Neural cell (in vitro differentiated cells): ENCODE measurements at regions not wholly inside any gene's neighbourhood (a gene's known extent, or its start where the extent isn't known, plus 50 kb on each side); places are given as distances from the start of the nearest gene placed in this dataset.

Experiments
- H2AFZ ChIP-seq: fragments of 200-600, 300-800 bp; sonication (generic), shearing (Covaris generic); 2 replicates; pipeline ENCODE4 v1.6.0; 2014; ENCODE audit warnings: low read depth, mild to moderate bottlenecking, antibody characterized with exemption, low read length, moderate library complexity
- H3F3A ChIP-seq: fragments of 200-600 bp; shearing (Covaris generic); 2 replicates; pipeline ENCODE4 v1.6.1; 2016; ENCODE audit warnings: mild to moderate bottlenecking, moderate library complexity, mixed read lengths, antibody characterized with exemption, low read length; ENCODE audit not compliant: insufficient read depth, poor library complexity, severe bottlenecking
- H3K27ac ChIP-seq: fragments of 200-600, 300-800 bp; sonication (generic), shearing (Covaris generic); 2 replicates; pipeline ENCODE4 v1.5.1; 2014; ENCODE audit warnings: mild to moderate bottlenecking, low read length, moderate library complexity
- H3K27me3 ChIP-seq: fragments of 300-800, 200-600 bp; sonication (generic), shearing (Covaris generic); 2 replicates; pipeline ENCODE4 v1.6.0; 2014; ENCODE audit warnings: mild to moderate bottlenecking, low read depth, low read length, moderate library complexity; ENCODE audit not compliant: insufficient read depth
- H3K36me3 ChIP-seq: fragments of 300-800, 200-600 bp; sonication (generic), shearing (Covaris generic); 2 replicates; pipeline ENCODE4 v1.5.1; 2014; ENCODE audit warnings: mild to moderate bottlenecking, antibody characterized with exemption, low read length, moderate library complexity; ENCODE audit not compliant: insufficient read depth
- H3K4me2 ChIP-seq: fragments of 300-800, 200-600 bp; sonication (generic), shearing (Covaris generic); 2 replicates; pipeline ENCODE4 v1.6.0; 2014; ENCODE audit warnings: mild to moderate bottlenecking, low read length
- H3K4me3 ChIP-seq: fragments of 300-800, 200-600 bp; sonication (generic), shearing (Covaris generic); 2 replicates; pipeline ENCODE4 v1.5.1; 2014; ENCODE audit warnings: mild to moderate bottlenecking, low read length, moderate library complexity
- H3K79me2 ChIP-seq: fragments of 200-600 bp; shearing (Covaris generic); replicated peaks from 2 replicates; pipeline ENCODE4 v1.6.0; 2014; ENCODE audit warnings: mild to moderate bottlenecking, low read length, moderate library complexity; ENCODE audit not compliant: insufficient read depth
- H3K9ac ChIP-seq: fragments of 300-800, 200-600 bp; sonication (generic), shearing (Covaris generic); 2 replicates; pipeline ENCODE4 v1.6.1; 2016; ENCODE audit warnings: mild to moderate bottlenecking, low read length, mixed read lengths
- H3K9me2 ChIP-seq: fragments of 200-600 bp; shearing (Covaris generic); 2 replicates; pipeline ENCODE4 v1.6.1; 2016; ENCODE audit warnings: mild to moderate bottlenecking, low read length, mixed read lengths; ENCODE audit not compliant: insufficient read depth
- H3K9me3 ChIP-seq: fragments of 200-600, 300-800 bp; sonication (generic), shearing (Covaris generic); 2 replicates; pipeline ENCODE4 v1.6.1; 2016; ENCODE audit warnings: mild to moderate bottlenecking, mixed run types, low read length, moderate library complexity, mixed read lengths
- H4K20me1 ChIP-seq: fragments of 200-600 bp; shearing (Covaris generic); 2 replicates; pipeline ENCODE4 v1.6.1; 2016; ENCODE audit warnings: mild to moderate bottlenecking, mixed run types; ENCODE audit not compliant: insufficient read depth
- CTCF ChIP-seq: fragments of 450-650 bp; IDR thresholded peaks from 2 replicates; pipeline ENCODE4 v1.5.1; 2014; ENCODE audit warnings: antibody characterized with exemption, mild to moderate bottlenecking, moderate library complexity; ENCODE audit not compliant: poor library complexity, severe bottlenecking
- EP300 ChIP-seq: fragments of 450-650 bp; conservative IDR thresholded peaks from 2 replicates; pipeline ENCODE4 v1.6.1; 2014; ENCODE audit warnings: antibody characterized with exemption, mild to moderate bottlenecking, moderate library complexity; ENCODE audit not compliant: poor library complexity, severe bottlenecking
- EZH2 ChIP-seq: fragments of 200-600, 300-800 bp; shearing (Covaris generic), sonication (generic); IDR thresholded peaks from 2 replicates; pipeline ENCODE4 v1.6.1; 2014; ENCODE audit warnings: antibody characterized with exemption, low read length, borderline replicate concordance, mild to moderate bottlenecking; ENCODE audit not compliant: insufficient read depth, poor library complexity, severe bottlenecking
- MXI1 ChIP-seq: fragments of 450-650 bp; conservative IDR thresholded peaks from 2 replicates; pipeline ENCODE4 v1.6.1; 2014; ENCODE audit warnings: antibody characterized with exemption, mild to moderate bottlenecking; ENCODE audit not compliant: poor library complexity, severe bottlenecking
- POLR2AphosphoS5 ChIP-seq: IDR thresholded peaks from 2 replicates; pipeline ENCODE4 v1.6.1; 2012
- RAD21 ChIP-seq: fragments of 450-650 bp; conservative IDR thresholded peaks from 2 replicates; pipeline ENCODE4 v1.6.1; 2014; ENCODE audit warnings: antibody characterized with exemption, mild to moderate bottlenecking, moderate library complexity
- REST ChIP-seq: IDR thresholded peaks from 2 replicates; pipeline ENCODE4 v1.6.1; 2012; ENCODE audit warnings: borderline replicate concordance
- SMC3 ChIP-seq: fragments of 450-650 bp; conservative IDR thresholded peaks from 2 replicates; pipeline ENCODE4 v1.6.1; 2014; ENCODE audit warnings: antibody characterized with exemption, mild to moderate bottlenecking, moderate library complexity; ENCODE audit not compliant: poor library complexity
- TAF1 ChIP-seq: IDR thresholded peaks from 2 replicates; pipeline ENCODE4 v1.6.1; 2012; ENCODE audit warnings: low read depth

GRCh38 chr10:45220931-45221330 lies 94.5 kb downstream of the OR13A1 start:
- no peaks in the 10 kb centered on the region for H4K20me1 ChIP-seq
- no peaks in the 10 kb centered on the region for H3K27me3 ChIP-seq
- H3K4me2 ChIP-seq, result no peak overlapping the region
- no peaks in the 10 kb centered on the region for H3K79me2 ChIP-seq
- H3F3A ChIP-seq, result no peaks in the 10 kb centered on the region
- H3K9me3 ChIP-seq, result no peaks in the 10 kb centered on the region
- no peak overlapping the region for H3K4me3 ChIP-seq
- no peak for TF ChIP-seq EZH2
- no peak for TF ChIP-seq CTCF
- TF ChIP-seq REST, result no peak
- no peak for TF ChIP-seq POLR2AphosphoS5
- TF ChIP-seq TAF1, result no peak
- TF ChIP-seq MXI1, result no peak
- no peak for TF ChIP-seq SMC3
- no peak for TF ChIP-seq EP300
- TF ChIP-seq RAD21, result no peak
- H3K27ac ChIP-seq, result no peak overlapping the region
- H3K36me3 ChIP-seq, result no peaks in the 10 kb centered on the region
- no peak overlapping the region for H2AFZ ChIP-seq
- H3K9ac ChIP-seq, result no peak overlapping the region
- H3K9me2 ChIP-seq, result no peaks in the 10 kb centered on the region

GRCh38 chr10:45224219-45224841 lies 91.1 kb downstream of the OR13A1 start:
- Histone ChIP-seq H3F3A (no peaks in the 10 kb centered on the region), H3K9me3 (no peaks in the 10 kb centered on the region), H3K4me3 (no peak overlapping the region), H2AFZ (no peak overlapping the region), H3K27me3 (no peaks in the 10 kb centered on the region), H3K79me2 (no peaks in the 10 kb centered on the region), H4K20me1 (no peaks in the 10 kb centered on the region), H3K9ac (no peak overlapping the region), H3K4me2 (no peak overlapping the region), H3K36me3 (no peaks in the 10 kb centered on the region), H3K27ac (no peak overlapping the region), H3K9me2 (no peaks in the 10 kb centered on the region)
- TF ChIP-seq RAD21 (no peak), POLR2AphosphoS5 (no peak), EP300 (no peak), REST (no peak), CTCF (no peak), TAF1 (no peak), MXI1 (no peak), EZH2 (no peak), SMC3 (no peak)
